Kidney (tissue), 13 donors: ENCODE measurements at regions not wholly inside any gene's neighbourhood (a gene's known extent, or its start where the extent isn't known, plus 50 kb on each side); places are given as distances from the start of the nearest gene placed in this dataset.

Experiments
- DNase-seq, 5 donors: peaks; one replicate each; pipeline ENCODE4 v3.0.0-alpha.2; 2013 to 2020
- FAIRE-seq: peaks from 2 replicates; lab custom pipeline; 2012; peaks lifted over from hg19 to GRCh38; lab: Jason Lieb, UNC
- H3K27ac ChIP-seq, 2 donors: one replicate each; pipeline ENCODE4 v1.7.0; 2013; ENCODE audit warnings: low read depth in 2 of 2, low read length in 2 of 2, inconsistent platforms in 1 of 2
- H3K27me3 ChIP-seq: one replicate; pipeline ENCODE4 v1.7.1; 2013; ENCODE audit warnings: low read length, inconsistent platforms; ENCODE audit not compliant: control insufficient read depth, insufficient read depth
- H3K36me3 ChIP-seq, 3 donors: one replicate each; pipeline versions ENCODE4 v1.7.0 to v1.7.1; 2013; ENCODE audit warnings: low read length in 3 of 3, control low read depth in 1 of 3, inconsistent platforms in 1 of 3; ENCODE audit not compliant: insufficient read depth in 3 of 3, control insufficient read depth in 2 of 3
- H3K4me1 ChIP-seq, 3 donors: one replicate each; pipeline versions ENCODE4 v1.7.0 to v1.7.1; 2013; ENCODE audit warnings: low read length in 3 of 3, inconsistent platforms in 1 of 3, low read depth in 1 of 3; ENCODE audit not compliant: control insufficient read depth in 2 of 3, insufficient read depth in 2 of 3
- H3K4me3 ChIP-seq, 3 donors: one replicate each; pipeline versions ENCODE4 v1.7.0 to v1.8.1; 2013; ENCODE audit warnings: low read length in 3 of 3, control low read depth in 1 of 3, inconsistent platforms in 1 of 3
- H3K9ac ChIP-seq, 3 donors: one replicate each; pipeline versions ENCODE4 v1.7.0 to v1.7.1; 2013; ENCODE audit warnings: low read length in 3 of 3, control low read depth in 1 of 3, inconsistent platforms in 1 of 3
- H3K9me3 ChIP-seq, 3 donors: one replicate each; pipeline versions ENCODE4 v1.7.0 to v1.7.1; 2013; ENCODE audit warnings: low read length in 3 of 3, control low read depth in 1 of 3, inconsistent platforms in 1 of 3; ENCODE audit not compliant: control insufficient read depth in 2 of 3, insufficient read depth in 1 of 3
- CTCF ChIP-seq: IDR thresholded peaks from 3 replicates; pipeline ENCODE4 v1.5.1; 2012; ENCODE audit warnings: mild to moderate bottlenecking, moderate library complexity, borderline replicate concordance; ENCODE audit not compliant: insufficient read depth; ENCODE audit errors: extremely low read depth
- intact Hi-C: fragments of 100-400 bp; cut with DNase I; formaldehyde crosslinking; loops from one replicate; pipeline ENCODE4 v1.11.1; 2022
- donor health status: control.
- donor health status: control.
- donor health status: control.
- donor health status: control.
- donor health status: control.
- donor health status: DM: yes; HTN: yes; CAD: no.
- donor health status: Normal renal cell carcinoma (clear cell type).

DNA sequence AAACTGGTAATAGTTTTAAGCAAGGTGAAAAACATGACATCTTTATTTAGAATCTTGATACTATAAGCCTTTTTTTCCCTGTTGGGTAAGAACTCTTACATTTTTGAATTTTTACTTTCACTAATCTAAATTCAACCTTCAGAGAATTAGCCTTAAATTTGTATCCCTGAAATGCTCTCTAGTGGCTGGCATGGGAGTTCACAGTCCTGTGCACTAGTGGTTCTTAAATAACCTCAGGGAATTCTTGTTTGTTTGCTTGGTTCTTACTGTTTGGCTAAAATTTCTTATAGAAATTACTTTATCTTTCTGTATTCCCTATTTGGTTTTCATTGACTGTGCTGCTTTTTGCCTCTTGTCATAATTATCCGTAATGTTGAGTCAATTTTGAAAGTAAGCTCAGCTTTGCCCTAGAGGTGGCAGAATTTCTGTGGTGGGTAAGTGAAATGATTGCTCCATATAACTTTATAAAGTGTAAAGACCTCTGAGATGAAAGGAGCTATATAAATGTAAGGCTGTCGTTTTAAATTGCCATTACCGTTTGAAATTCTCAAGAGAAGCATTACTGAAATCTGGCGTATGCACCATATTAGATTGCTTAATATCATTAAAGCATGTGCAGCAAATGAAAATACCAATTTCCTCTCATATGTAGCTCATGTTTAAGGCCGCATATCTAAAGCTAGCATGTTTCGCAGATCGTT, 391.3 kb upstream of the FIGN start:
- no peaks in the 10 kb centered on the region for H3K27me3 ChIP-seq
- TF ChIP-seq CTCF, result no peak
- DNase-seq (peak in 2 of 5 donors; percentile 23 to 40), FAIRE-seq (no peak)
- H3K27ac ChIP-seq, result no peak overlapping the region
- no peak overlapping the region for H3K9ac ChIP-seq
- H3K4me3 ChIP-seq, result no peak overlapping the region
- intact Hi-C loops, result no loop called here
- no peaks in the 10 kb centered on the region for H3K36me3 ChIP-seq
- no peaks in the 10 kb centered on the region for H3K9me3 ChIP-seq
- H3K4me1 ChIP-seq, result no peaks in the 10 kb centered on the region

DNA sequence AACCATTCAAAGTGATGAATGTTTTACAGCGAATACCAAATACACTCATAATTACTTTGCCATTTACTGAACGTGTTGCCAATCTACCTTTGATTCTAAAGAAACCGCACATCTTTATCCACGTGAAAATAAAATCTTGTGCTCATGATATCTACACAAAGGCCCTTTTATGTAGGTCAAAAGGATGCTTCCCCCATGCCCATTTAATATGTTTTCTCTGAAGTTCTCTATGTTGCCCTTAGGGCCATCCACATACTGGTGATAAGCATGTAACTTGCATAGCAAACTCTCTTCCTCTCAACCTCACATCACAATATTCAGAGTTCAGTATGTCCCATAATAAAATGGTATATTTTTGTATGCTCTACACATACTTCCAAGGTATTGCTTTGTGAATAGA, 380.0 kb upstream of the FIGN start:
- intact Hi-C loops, result no loop called here
- no peaks in the 10 kb centered on the region for H3K4me1 ChIP-seq
- no peaks in the 10 kb centered on the region for H3K27me3 ChIP-seq
- no peak for DNase-seq
- H3K27ac ChIP-seq, result no peak overlapping the region
- no peak overlapping the region for H3K9ac ChIP-seq
- FAIRE-seq, result no peak
- H3K9me3 ChIP-seq, result no peaks in the 10 kb centered on the region
- H3K4me3 ChIP-seq, result no peak overlapping the region
- TF ChIP-seq CTCF, result no peak
- no peaks in the 10 kb centered on the region for H3K36me3 ChIP-seq

- no peaks in the 10 kb centered on the region for H3K27me3 ChIP-seq
- no peaks in the 10 kb centered on the region for H3K4me1 ChIP-seq
- no peak for TF ChIP-seq CTCF
- H3K36me3 ChIP-seq, result no peaks in the 10 kb centered on the region
- H3K27ac ChIP-seq, result no peak overlapping the region
- no peak for FAIRE-seq
- intact Hi-C loops, result no loop called here
- H3K4me3 ChIP-seq, result no peak overlapping the region
- peak in 1 of 5 donors; percentile 7 for DNase-seq
- H3K9me3 ChIP-seq, result no peaks in the 10 kb centered on the region
- H3K9ac ChIP-seq, result no peak overlapping the region
These were observed 379.1 kb upstream of the FIGN start for GRCh38 chr2:164114937-164115336.

DNA sequence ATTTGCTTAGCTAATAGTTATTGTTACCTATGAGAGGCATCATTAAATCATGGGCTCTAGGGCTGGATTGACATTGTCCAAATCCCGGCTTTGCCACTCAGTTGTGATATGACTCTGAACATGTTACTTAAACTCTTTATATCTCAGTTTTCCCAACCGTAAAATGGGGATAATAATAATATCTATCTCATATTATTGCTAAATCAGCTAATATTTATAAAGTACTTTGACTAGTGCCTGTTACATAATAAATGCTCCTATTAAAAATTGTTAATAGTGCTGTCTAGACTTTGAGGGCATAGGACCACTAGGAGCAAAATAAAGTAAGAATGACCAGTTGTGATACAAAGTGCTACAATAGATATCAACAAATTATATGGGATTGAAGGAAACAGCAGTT, 376.3 kb upstream of the FIGN start:
- no peaks in the 10 kb centered on the region for H3K9me3 ChIP-seq
- no peaks in the 10 kb centered on the region for H3K36me3 ChIP-seq
- no peak overlapping the region for H3K9ac ChIP-seq
- intact Hi-C loops, result no loop called here
- H3K4me1 ChIP-seq, result no peaks in the 10 kb centered on the region
- no peak overlapping the region for H3K27ac ChIP-seq
- DNase-seq, result no peak
- TF ChIP-seq CTCF, result no peak
- no peak overlapping the region for H3K4me3 ChIP-seq
- FAIRE-seq, result no peak
- H3K27me3 ChIP-seq, result no peaks in the 10 kb centered on the region
